Heart left ventricle (tissue), 13 donors: ENCODE measurements at regions not wholly inside any gene's neighbourhood (a gene's known extent, or its start where the extent isn't known, plus 50 kb on each side); places are given as distances from the start of the nearest gene placed in this dataset.

Experiments used
- CTCF ChIP-seq, 12 donors: fragments of 200-600 bp; sonication (generic) in 4 of 12; IDR thresholded peaks; one replicate each; pipeline versions ENCODE4 v1.5.0 to v1.8.0; 2018 to 2022; ENCODE audit warnings: antibody characterized with exemption in 12 of 12, mild to moderate bottlenecking in 5 of 12
- POLR2A ChIP-seq, 2 donors: fragments of 450-650 bp; IDR thresholded peaks; one replicate each; pipeline ENCODE4 v1.6.1; 2017; ENCODE audit warnings: antibody characterized with exemption in 2 of 2, mild to moderate bottlenecking in 2 of 2, moderate library complexity in 2 of 2
- donor health status: ischemic (EF 13 %, LVEDD 7.1; RV severe dilation, severe dysfunction).
- donor health status: DM: no; HTN: yes; CAD: no.
- donor health status: DM: no; HTN: no; CAD: no.
- donor health status: ischemic (EF 25% LVEDD 6.9; RV normal size, moderate dysfunction).
- donor health status: ischemic (EF 25% LVEDD 5.7; RV mildly dilated, moderate dysfunction).
- donor health status: ischemic (EF 35%, LVEDD 5.7; RV mildly dilated, moderate dysfunction).
- donor health status: nonischemic (EF 11% LVEDD 7.7; RV severe dilation, severe dysfunction).
- donor health status: DM: yes; HTN: yes; CAD: no.
- donor health status: PGD.
- donor health status: ischemic (EF 29% LVEDD 5.4; RV normal size, mild dysfunction).
- donor health status: nonischemic (EF 23%, LVEDD 6.1; RV moderate dilation, normal function).

- TF ChIP-seq POLR2A (IDR thresholded peaks at IDR 0.05) (no peak), CTCF (IDR thresholded peaks at IDR 0.05) (no peak)
Observed at GRCh38 chr2:129483366-129483765, 496.1 kb upstream of the RAB6C start.
